HUES64 (cell line): ENCODE measurements at regions not wholly inside any gene's neighbourhood (a gene's known extent, or its start where the extent isn't known, plus 50 kb on each side); places are given as distances from the start of the nearest gene placed in this dataset.

Experiments
- H3K27ac ChIP-seq: 2 replicates; pipeline ENCODE4 v1.7.0; 2013; ENCODE audit warnings: low read depth, low read length, inconsistent platforms
- H3K27me3 ChIP-seq: 2 replicates; pipeline ENCODE4 v1.6.1; 2013; ENCODE audit warnings: mild to moderate bottlenecking, low read length; ENCODE audit not compliant: insufficient read depth
- H3K36me3 ChIP-seq: 2 replicates; pipeline ENCODE4 v1.6.1; 2013; ENCODE audit warnings: mild to moderate bottlenecking, low read length; ENCODE audit not compliant: insufficient read depth
- H3K4me1 ChIP-seq: 2 replicates; pipeline ENCODE4 v1.6.1; 2013; ENCODE audit warnings: mild to moderate bottlenecking, low read length, moderate library complexity; ENCODE audit not compliant: insufficient read depth
- H3K4me3 ChIP-seq: 2 replicates; pipeline ENCODE4 v1.5.1; 2013; ENCODE audit warnings: mild to moderate bottlenecking, low read length, moderate library complexity
- H3K9ac ChIP-seq: 2 replicates; pipeline ENCODE4 v1.6.1; 2013; ENCODE audit warnings: mild to moderate bottlenecking, low read depth, low read length
- H3K9me3 ChIP-seq: 2 replicates; pipeline ENCODE4 v1.6.1; 2013; ENCODE audit warnings: low read depth, low read length; ENCODE audit not compliant: insufficient read depth
- WGBS: fragments of 150-250, 120-280 bp; methylation state at CpG from one replicate; pipeline ENCODE4 v1.1.7; 2013; ENCODE audit warnings: missing lambda C conversion rate; 5-methylcytosine and 5-hydroxymethylcytosine counted together

GRCh38 chr20:24039196-24039595 lies 50.6 kb upstream of the GGTLC1 start:
- H3K4me3 ChIP-seq: no peak overlapping the region
- H3K27ac ChIP-seq: no peak overlapping the region
- WGBS: 96% methylated on average over 3 of the region's 3 CpGs

More at GRCh38 chr20:24039196-24039595, 50.6 kb upstream of the GGTLC1 start:
- no peaks in the 10 kb centered on the region for H3K9me3 ChIP-seq
- no peaks in the 10 kb centered on the region for H3K27me3 ChIP-seq
- H3K36me3 ChIP-seq: no peaks in the 10 kb centered on the region
- H3K9ac ChIP-seq: no peak overlapping the region
- H3K4me1 ChIP-seq: no peaks in the 10 kb centered on the region; the same call in 1 of the 2 replicates
